ENCODE measurements at regions not wholly inside any gene's neighbourhood (a gene's known extent, or its start where the extent isn't known, plus 50 kb on each side); places are given as distances from the start of the nearest gene placed in this dataset.

- TF ChIP-seq CTCF (IDR thresholded peaks at IDR 0.05; ENCODE audit: insufficient read depth, low read depth, low read length): no peak
- TF ChIP-seq EZH2 (IDR thresholded peaks at IDR 0.05; ENCODE audit: insufficient read depth, low read length): no peak
Observed at GRCh38 chr6:94026575-94026974, 607.2 kb upstream of the EPHA7 start.

Data from astrocyte (in vitro differentiated cells and primary cell).